Osteocyte (in vitro differentiated cells): ENCODE measurements at regions not wholly inside any gene's neighbourhood (a gene's known extent, or its start where the extent isn't known, plus 50 kb on each side); places are given as distances from the start of the nearest gene placed in this dataset.

Experiments used
- DNase-seq: peaks from one replicate; pipeline ENCODE4 v3.0.0; 2021; ENCODE audit warnings: mixed read lengths; ENCODE audit not compliant: unreplicated experiment; ENCODE audit errors: extremely low spot score
- H3K27ac Mint-ChIP-seq: one replicate; pipeline ENCODE4 v1.8.0; 2021; ENCODE audit warnings: mild to moderate bottlenecking, mixed read lengths; ENCODE audit not compliant: unreplicated experiment
- H3K27me3 Mint-ChIP-seq: one replicate; pipeline ENCODE4 v1.8.0; 2021; ENCODE audit warnings: mixed read lengths; ENCODE audit not compliant: unreplicated experiment
- H3K36me3 Mint-ChIP-seq: one replicate; pipeline ENCODE4 v1.8.0; 2021; ENCODE audit warnings: mixed read lengths; ENCODE audit not compliant: unreplicated experiment
- H3K4me1 Mint-ChIP-seq: one replicate; pipeline ENCODE4 v1.8.0; 2021; ENCODE audit warnings: mixed read lengths; ENCODE audit not compliant: unreplicated experiment
- H3K4me3 Mint-ChIP-seq: one replicate; pipeline ENCODE4 v1.8.0; 2021; ENCODE audit warnings: mild to moderate bottlenecking, moderate library complexity, mixed read lengths; ENCODE audit not compliant: unreplicated experiment
- H3K9me3 Mint-ChIP-seq: one replicate; pipeline ENCODE4 v1.8.0; 2021; ENCODE audit warnings: mixed read lengths; ENCODE audit not compliant: unreplicated experiment
- TF ChIP-seq, protein P1 (sequence below): fragments of 200-600 bp; sonication (generic); IDR thresholded peaks from 2 replicates; pipeline ENCODE4 v1.5.0; 2021; ENCODE audit warnings: antibody characterized with exemption, mild to moderate bottlenecking, moderate library complexity

DNA sequence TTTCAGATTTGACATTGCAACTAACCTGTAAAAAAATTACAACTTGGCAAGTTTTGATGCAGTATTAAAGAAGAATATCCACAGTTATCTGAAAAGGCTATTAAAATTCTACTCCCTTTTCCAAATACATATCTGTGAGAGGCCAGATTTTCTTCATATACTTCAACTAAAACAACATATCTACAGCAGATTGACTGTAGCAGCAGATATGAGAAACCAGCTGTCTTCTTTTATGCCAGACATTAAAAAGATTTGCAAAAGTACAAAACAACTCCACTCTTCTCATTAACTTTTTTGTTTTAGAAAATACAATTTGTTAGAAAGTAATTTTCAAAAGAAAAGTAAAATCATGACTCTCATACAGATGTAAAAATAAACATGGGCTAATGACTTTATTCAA is 281.1 kb upstream of the PCSK5 start:
- H3K27me3 Mint-ChIP-seq: peaks cover 43% of the 10 kb centered on the region
- no peak overlapping the region for H3K4me3 Mint-ChIP-seq
- no peak overlapping the region for H3K27ac Mint-ChIP-seq
- H3K36me3 Mint-ChIP-seq: no peaks in the 10 kb centered on the region
- H3K4me1 Mint-ChIP-seq: no peaks in the 10 kb centered on the region
- no peaks in the 10 kb centered on the region for H3K9me3 Mint-ChIP-seq
- TF ChIP-seq, protein P1, sequence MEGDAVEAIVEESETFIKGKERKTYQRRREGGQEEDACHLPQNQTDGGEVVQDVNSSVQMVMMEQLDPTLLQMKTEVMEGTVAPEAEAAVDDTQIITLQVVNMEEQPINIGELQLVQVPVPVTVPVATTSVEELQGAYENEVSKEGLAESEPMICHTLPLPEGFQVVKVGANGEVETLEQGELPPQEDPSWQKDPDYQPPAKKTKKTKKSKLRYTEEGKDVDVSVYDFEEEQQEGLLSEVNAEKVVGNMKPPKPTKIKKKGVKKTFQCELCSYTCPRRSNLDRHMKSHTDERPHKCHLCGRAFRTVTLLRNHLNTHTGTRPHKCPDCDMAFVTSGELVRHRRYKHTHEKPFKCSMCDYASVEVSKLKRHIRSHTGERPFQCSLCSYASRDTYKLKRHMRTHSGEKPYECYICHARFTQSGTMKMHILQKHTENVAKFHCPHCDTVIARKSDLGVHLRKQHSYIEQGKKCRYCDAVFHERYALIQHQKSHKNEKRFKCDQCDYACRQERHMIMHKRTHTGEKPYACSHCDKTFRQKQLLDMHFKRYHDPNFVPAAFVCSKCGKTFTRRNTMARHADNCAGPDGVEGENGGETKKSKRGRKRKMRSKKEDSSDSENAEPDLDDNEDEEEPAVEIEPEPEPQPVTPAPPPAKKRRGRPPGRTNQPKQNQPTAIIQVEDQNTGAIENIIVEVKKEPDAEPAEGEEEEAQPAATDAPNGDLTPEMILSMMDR: no peak
- DNase-seq: no peak

DNA sequence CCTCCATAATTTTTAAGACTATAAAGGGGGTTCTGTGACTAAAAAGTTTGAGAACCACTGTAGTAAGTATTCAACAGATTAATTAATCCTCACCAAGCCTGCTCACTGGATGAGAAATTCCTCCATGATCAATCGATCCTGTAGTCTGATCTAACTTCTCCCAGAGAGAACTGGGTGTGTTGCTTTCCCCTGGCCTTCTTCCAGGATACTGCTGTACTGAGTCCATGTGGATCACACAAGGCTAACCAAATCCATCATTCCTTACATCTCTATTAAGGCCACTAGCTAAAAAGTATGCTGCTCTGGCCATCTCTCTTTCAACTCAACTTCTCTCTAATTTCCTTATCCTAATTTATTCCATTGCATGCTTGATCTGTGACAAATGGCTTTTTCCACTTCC is 280.2 kb upstream of the PCSK5 start:
- no peak overlapping the region for H3K4me3 Mint-ChIP-seq
- peaks cover 40% of the 10 kb centered on the region for H3K27me3 Mint-ChIP-seq
- H3K27ac Mint-ChIP-seq: no peak overlapping the region
- TF ChIP-seq, protein P1: no peak
- no peaks in the 10 kb centered on the region for H3K9me3 Mint-ChIP-seq
- no peak for DNase-seq
- H3K4me1 Mint-ChIP-seq: no peaks in the 10 kb centered on the region
- H3K36me3 Mint-ChIP-seq: no peaks in the 10 kb centered on the region

DNA sequence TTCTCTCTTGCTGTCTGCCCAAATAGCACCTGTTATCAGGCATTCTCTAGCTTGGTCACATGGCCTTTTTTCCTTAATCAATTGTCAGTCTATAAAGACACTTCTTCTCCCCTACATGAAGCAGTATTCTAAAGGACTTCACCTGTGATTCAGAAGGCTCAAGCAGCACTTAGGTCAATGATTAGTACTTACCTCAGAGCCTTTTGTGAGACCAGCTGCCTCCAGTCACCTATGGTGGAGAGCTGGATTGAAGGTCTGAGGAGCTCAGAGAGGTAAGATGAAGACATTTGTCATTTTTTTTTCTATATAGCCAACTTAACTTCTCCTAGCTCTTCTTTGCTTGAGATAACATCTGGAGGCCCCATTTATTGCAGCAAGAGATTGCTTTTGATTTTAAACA is 278.3 kb upstream of the PCSK5 start:
- H3K27me3 Mint-ChIP-seq: peaks cover 40% of the 10 kb centered on the region
- H3K4me3 Mint-ChIP-seq: no peak overlapping the region
- H3K9me3 Mint-ChIP-seq: no peaks in the 10 kb centered on the region
- no peaks in the 10 kb centered on the region for H3K36me3 Mint-ChIP-seq
- H3K4me1 Mint-ChIP-seq: no peaks in the 10 kb centered on the region
- no peak for DNase-seq
- no peak overlapping the region for H3K27ac Mint-ChIP-seq
- TF ChIP-seq, protein P1: no peak

DNA sequence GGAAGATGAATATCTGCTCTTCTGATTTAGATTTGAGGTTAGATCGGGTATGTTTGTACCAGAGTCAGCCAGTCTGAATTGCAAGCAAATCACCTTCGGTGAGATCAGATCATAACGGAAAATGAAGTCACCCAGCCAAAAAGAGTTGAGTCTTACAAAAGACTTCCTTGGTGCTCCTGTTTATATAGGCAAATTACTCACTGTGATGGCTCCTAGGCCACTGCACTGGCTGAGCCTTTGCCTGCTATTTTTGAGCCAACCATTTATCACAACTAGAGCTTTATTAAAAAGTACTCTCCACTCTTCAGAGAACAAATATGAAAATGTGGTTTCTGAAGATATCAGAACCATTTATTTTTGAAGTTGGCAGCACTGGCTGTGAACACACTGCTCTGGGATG is 277.7 kb upstream of the PCSK5 start:
- no peak overlapping the region for H3K4me3 Mint-ChIP-seq
- TF ChIP-seq, protein P1: no peak
- DNase-seq: no peak
- H3K27ac Mint-ChIP-seq: no peak overlapping the region
- H3K27me3 Mint-ChIP-seq: peaks cover 35% of the 10 kb centered on the region
- H3K36me3 Mint-ChIP-seq: no peaks in the 10 kb centered on the region
- H3K9me3 Mint-ChIP-seq: no peaks in the 10 kb centered on the region
- no peaks in the 10 kb centered on the region for H3K4me1 Mint-ChIP-seq

DNA sequence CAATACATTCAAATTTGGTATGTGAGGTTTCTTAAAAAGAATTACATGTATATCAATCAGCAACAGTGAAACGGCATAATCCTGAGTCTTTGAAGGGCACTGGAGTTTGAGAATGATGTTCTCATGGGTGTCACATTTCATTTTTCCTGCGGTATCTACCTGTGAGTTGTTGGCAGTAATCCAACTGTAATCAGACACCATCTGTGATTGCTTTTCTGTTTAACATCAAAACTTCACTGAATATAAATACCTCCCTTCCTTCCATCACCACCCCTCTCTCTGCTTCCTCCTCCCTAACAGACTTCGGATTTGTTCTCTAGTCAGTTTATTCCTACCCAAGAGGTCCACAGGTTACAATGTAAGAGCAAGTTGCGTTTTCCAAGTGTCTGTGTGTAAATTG is 275.2 kb upstream of the PCSK5 start:
- H3K27ac Mint-ChIP-seq: no peak overlapping the region
- peaks cover 26% of the 10 kb centered on the region for H3K27me3 Mint-ChIP-seq
- no peak for DNase-seq
- TF ChIP-seq, protein P1: no peak
- H3K9me3 Mint-ChIP-seq: no peaks in the 10 kb centered on the region
- no peaks in the 10 kb centered on the region for H3K4me1 Mint-ChIP-seq
- H3K36me3 Mint-ChIP-seq: no peaks in the 10 kb centered on the region
- H3K4me3 Mint-ChIP-seq: no peak overlapping the region
